OCI-LY3 (cell line): ENCODE measurements at regions not wholly inside any gene's neighbourhood (a gene's known extent, or its start where the extent isn't known, plus 50 kb on each side); places are given as distances from the start of the nearest gene placed in this dataset.
"Not testable (repeated sequence)": the region's sequence is repeated elsewhere in the genome, so short reads cannot be mapped to it uniquely, and the experiment has no call there.

Experiments used
- H2AFZ ChIP-seq: fragments of 200-600, 300-600 bp; shearing (Covaris generic); 2 replicates; pipeline ENCODE4 v1.6.0; 2014; ENCODE audit warnings: antibody characterized with exemption, low read depth, low read length
- H3K27ac ChIP-seq: fragments of 200-600, 300-600 bp; sonication (generic); 2 replicates; pipeline ENCODE4 v1.5.1; 2014; ENCODE audit warnings: mild to moderate bottlenecking, low read length, moderate library complexity, mixed read lengths
- H3K27me3 ChIP-seq: fragments of 200-600, 300-600 bp; sonication (generic); 2 replicates; pipeline ENCODE4 v1.6.1; 2014; ENCODE audit warnings: low read depth, low read length, mixed read lengths
- H3K36me3 ChIP-seq: fragments of 200-600, 300-600 bp; sonication (generic); replicated peaks from 2 replicates; pipeline ENCODE3; 2014; ENCODE audit warnings: low read depth, low read length, mixed read lengths
- H3K4me1 ChIP-seq: fragments of 300-600, 200-600 bp; sonication (generic); 2 replicates; pipeline ENCODE4 v1.6.1; 2014; ENCODE audit warnings: low read length, mixed read lengths
- H3K4me2 ChIP-seq: fragments of 200-600, 300-600 bp; sonication (generic); 2 replicates; pipeline ENCODE4 v1.6.1; 2014; ENCODE audit warnings: low read length, mixed read lengths
- H3K4me3 ChIP-seq: fragments of 300-600, 200-600 bp; sonication (generic); 2 replicates; pipeline ENCODE4 v1.5.1; 2014; ENCODE audit warnings: antibody characterized with exemption, mild to moderate bottlenecking, low read length, moderate library complexity
- H3K79me2 ChIP-seq: fragments of 300-600, 200-600 bp; shearing (Covaris generic); 2 replicates; pipeline ENCODE4 v1.6.1; 2014; ENCODE audit warnings: mild to moderate bottlenecking, low read length, mixed read lengths
- H3K9ac ChIP-seq: fragments of 300-600, 200-600 bp; shearing (Covaris generic); 2 replicates; pipeline ENCODE4 v1.6.0; 2014; ENCODE audit warnings: mild to moderate bottlenecking, low read length, moderate library complexity
- H3K9me3 ChIP-seq: fragments of 200-600, 300-600 bp; shearing (Covaris generic); 2 replicates; pipeline ENCODE4 v1.6.1; 2014; ENCODE audit warnings: low read length, mixed read lengths; ENCODE audit not compliant: insufficient read depth
- H4K20me1 ChIP-seq: fragments of 200-600, 300-600 bp; sonication (generic); 2 replicates; pipeline ENCODE4 v1.6.1; 2016; ENCODE audit warnings: low read length, mixed read lengths; ENCODE audit not compliant: insufficient read depth
- EZH2phosphoT487 ChIP-seq: fragments of 200-600 bp; shearing (Covaris generic); IDR thresholded peaks from 2 replicates; pipeline ENCODE4 v1.6.1; 2018; ENCODE audit warnings: antibody characterized with exemption, mixed run types, low read depth
- TF ChIP-seq, protein P1 (sequence below): fragments of 200-600, 300-600 bp; sonication (generic); IDR thresholded peaks from 2 replicates; pipeline ENCODE4 v1.5.1; 2014; ENCODE audit warnings: antibody characterized with exemption, low read length, low read depth

DNA sequence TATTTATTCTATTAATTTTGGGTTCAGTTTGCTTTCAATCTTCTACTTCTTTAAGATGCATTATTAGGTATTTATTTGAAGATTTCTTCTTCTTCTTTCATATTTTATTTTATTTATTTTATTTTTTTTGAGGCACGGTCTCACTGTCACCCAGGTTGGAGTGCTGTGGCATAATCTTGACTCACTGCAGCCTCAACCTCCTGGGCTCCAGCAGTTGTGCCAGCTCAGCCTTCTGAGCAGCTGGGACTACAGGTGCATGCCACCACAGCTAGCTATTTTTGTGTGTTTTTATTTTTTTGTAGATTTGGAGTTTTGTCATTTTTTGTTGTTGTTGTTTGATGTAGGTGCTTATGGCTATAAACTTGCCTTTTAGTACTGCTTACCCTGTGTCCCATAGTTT, 543.2 kb upstream of the SGO1 start:
- Histone ChIP-seq H4K20me1 (no peaks in the 10 kb centered on the region), H3K79me2 (no peaks in the 10 kb centered on the region), H3K4me3 (no peak overlapping the region), H3K9ac (no peak overlapping the region), H2AFZ (no peak overlapping the region), H3K36me3 (no peaks in the 10 kb centered on the region), H3K4me1 (no peaks in the 10 kb centered on the region), H3K27ac (no peak overlapping the region), H3K4me2 (no peak overlapping the region), H3K9me3 (no peaks in the 10 kb centered on the region), H3K27me3 (no peaks in the 10 kb centered on the region)
- TF ChIP-seq EZH2phosphoT487: no peak
- TF ChIP-seq, protein P1, sequence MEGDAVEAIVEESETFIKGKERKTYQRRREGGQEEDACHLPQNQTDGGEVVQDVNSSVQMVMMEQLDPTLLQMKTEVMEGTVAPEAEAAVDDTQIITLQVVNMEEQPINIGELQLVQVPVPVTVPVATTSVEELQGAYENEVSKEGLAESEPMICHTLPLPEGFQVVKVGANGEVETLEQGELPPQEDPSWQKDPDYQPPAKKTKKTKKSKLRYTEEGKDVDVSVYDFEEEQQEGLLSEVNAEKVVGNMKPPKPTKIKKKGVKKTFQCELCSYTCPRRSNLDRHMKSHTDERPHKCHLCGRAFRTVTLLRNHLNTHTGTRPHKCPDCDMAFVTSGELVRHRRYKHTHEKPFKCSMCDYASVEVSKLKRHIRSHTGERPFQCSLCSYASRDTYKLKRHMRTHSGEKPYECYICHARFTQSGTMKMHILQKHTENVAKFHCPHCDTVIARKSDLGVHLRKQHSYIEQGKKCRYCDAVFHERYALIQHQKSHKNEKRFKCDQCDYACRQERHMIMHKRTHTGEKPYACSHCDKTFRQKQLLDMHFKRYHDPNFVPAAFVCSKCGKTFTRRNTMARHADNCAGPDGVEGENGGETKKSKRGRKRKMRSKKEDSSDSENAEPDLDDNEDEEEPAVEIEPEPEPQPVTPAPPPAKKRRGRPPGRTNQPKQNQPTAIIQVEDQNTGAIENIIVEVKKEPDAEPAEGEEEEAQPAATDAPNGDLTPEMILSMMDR: no peak

DNA sequence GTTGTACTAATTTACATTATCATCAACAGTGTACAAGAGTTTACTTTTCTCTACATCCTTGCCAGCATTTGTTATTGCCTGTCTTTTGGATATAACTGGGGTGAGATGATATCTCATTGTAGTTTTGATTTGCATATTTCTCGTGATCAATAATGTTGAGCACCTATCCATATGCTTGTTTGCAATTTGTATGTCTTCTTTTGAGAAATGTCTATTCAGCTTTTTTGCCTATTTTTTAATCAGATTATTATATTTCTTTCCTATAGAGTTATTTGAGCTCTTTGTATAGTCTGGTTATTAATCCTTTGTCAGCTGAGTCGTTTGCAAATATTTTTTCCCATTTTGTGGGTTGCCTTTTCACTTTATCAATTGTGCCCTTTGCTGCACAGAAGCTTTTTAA, 540.8 kb upstream of the SGO1 start:
- Histone ChIP-seq H3K27ac (no peak overlapping the region), H3K9ac (no peak overlapping the region), H2AFZ (no peak overlapping the region)

DNA sequence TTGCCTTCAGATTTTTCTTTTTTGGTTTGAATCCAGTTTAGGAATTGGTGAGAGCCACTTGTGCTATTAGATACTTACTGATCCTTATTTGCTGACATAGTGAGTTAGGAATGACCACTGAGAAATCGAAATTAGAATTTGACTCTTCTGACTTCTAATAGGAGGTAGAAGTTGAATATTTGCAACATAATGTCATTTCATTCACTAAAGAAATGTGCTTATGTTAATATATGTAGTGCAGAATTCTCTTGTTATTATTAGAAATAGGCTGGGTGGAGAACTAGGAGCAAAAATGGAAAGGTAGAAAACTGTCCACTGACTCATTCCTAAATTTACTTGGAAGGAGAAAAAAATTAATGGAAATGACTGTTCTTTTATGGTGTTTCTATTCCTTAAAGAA, 538.2 kb upstream of the SGO1 start:
- no peak overlapping the region for H3K4me3 ChIP-seq
- no peaks in the 10 kb centered on the region for H3K4me1 ChIP-seq
- H3K27ac ChIP-seq: no peak overlapping the region
- no peaks in the 10 kb centered on the region for H3K9me3 ChIP-seq
- H4K20me1 ChIP-seq: no peaks in the 10 kb centered on the region
- H3K27me3 ChIP-seq: no peaks in the 10 kb centered on the region
- H3K4me2 ChIP-seq: no peak overlapping the region
- no peak overlapping the region for H2AFZ ChIP-seq
- H3K79me2 ChIP-seq: no peaks in the 10 kb centered on the region
- H3K36me3 ChIP-seq: no peaks in the 10 kb centered on the region
- TF ChIP-seq, protein P1: no peak
- no peak for TF ChIP-seq EZH2phosphoT487
- H3K9ac ChIP-seq: no peak overlapping the region

More for the DNA sequence above, 540.8 kb upstream of the SGO1 start:
- H4K20me1 ChIP-seq: no peaks in the 10 kb centered on the region
- no peaks in the 10 kb centered on the region for H3K36me3 ChIP-seq
- no peak overlapping the region for H3K4me2 ChIP-seq
- H3K4me3 ChIP-seq: no peak overlapping the region
- no peaks in the 10 kb centered on the region for H3K27me3 ChIP-seq
- no peak for TF ChIP-seq EZH2phosphoT487
- TF ChIP-seq, protein P1: no peak
- H3K9me3 ChIP-seq: no peaks in the 10 kb centered on the region
- H3K4me1 ChIP-seq: no peaks in the 10 kb centered on the region
- H3K79me2 ChIP-seq: no peaks in the 10 kb centered on the region

DNA sequence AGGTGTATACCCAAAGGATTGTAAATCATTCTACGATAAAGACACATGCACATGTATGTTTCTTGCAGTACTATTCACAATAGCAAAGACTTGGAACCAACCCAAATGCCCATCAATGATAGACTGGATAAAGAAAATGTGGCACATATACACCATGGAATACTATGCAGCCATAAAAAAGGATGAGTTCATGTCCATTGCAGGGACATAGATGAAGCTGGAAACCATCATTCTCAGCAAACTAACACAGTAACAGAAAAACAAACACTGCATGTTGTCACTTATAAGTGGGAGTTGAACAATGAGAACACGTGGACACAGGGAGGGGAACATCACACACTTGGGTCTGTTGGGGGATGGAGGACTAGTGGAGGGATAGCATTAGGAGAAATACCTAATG, 530.4 kb upstream of the SGO1 start:
- not testable (repeated sequence) for H4K20me1 ChIP-seq, H3K4me1 ChIP-seq, H3K4me2 ChIP-seq, H2AFZ ChIP-seq, H3K27me3 ChIP-seq, H3K27ac ChIP-seq, H3K9ac ChIP-seq, H3K36me3 ChIP-seq, H3K79me2 ChIP-seq, H3K9me3 ChIP-seq, H3K4me3 ChIP-seq

DNA sequence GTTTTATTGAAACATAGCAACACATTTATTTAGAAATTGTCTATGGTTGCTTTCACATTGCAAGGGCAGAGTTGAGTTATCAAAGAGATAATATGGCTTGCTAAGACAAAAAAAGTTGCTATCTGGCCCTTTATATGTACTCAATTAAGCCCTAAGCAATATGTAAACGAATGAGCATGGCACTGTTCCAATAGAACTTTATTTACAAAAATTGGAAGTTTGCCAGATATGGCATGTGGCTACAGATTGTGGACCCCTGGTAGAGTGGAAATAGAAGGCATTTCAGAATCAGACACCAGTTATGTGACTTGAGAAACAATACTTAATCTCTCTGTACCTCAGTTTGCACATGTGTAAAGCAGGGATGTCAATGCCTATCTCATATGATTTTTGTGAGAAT, 515.6 kb upstream of the SGO1 start:
- no peak overlapping the region for H2AFZ ChIP-seq
- no peaks in the 10 kb centered on the region for H3K4me1 ChIP-seq
- H3K79me2 ChIP-seq: no peaks in the 10 kb centered on the region
- H3K9ac ChIP-seq: no peak overlapping the region
- H4K20me1 ChIP-seq: no peaks in the 10 kb centered on the region
- no peak overlapping the region for H3K27ac ChIP-seq
- H3K4me2 ChIP-seq: no peak overlapping the region
- H3K9me3 ChIP-seq: no peaks in the 10 kb centered on the region
- TF ChIP-seq, protein P1: no peak
- no peak overlapping the region for H3K4me3 ChIP-seq
- H3K27me3 ChIP-seq: no peaks in the 10 kb centered on the region
- no peaks in the 10 kb centered on the region for H3K36me3 ChIP-seq
